AG08396 (cell line): ENCODE measurements at regions not wholly inside any gene's neighbourhood (a gene's known extent, or its start where the extent isn't known, plus 50 kb on each side); places are given as distances from the start of the nearest gene placed in this dataset.
"Not testable (repeated sequence)": the region's sequence is repeated elsewhere in the genome, so short reads cannot be mapped to it uniquely, and the experiment has no call there.

Source experiments
- DNase-seq: peaks from one replicate; pipeline ENCODE4 v3.0.0; 2012; ENCODE audit warnings: low spot score, mixed read lengths

DNA sequence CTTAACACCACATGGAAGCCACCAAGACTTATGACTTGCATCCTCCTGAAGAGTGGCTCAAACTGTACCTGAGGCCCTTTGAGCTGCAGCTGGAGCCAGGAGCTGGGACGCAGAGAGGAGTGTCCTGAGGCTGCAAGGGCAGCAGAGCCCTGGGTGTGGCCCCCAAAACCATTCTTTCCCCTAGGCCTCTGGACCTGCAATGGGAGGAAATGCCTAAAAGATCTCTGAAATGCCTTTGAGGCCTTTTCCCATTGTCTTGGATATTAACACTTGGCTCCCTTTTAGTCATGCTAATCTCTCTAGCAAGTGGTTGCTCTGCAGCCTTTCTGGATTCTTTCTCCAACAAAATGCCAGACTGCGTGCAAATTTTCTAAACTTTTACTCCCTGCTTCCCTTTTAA lies 156.1 kb downstream of the SLC38A4 start:
- no peak for DNase-seq

DNA sequence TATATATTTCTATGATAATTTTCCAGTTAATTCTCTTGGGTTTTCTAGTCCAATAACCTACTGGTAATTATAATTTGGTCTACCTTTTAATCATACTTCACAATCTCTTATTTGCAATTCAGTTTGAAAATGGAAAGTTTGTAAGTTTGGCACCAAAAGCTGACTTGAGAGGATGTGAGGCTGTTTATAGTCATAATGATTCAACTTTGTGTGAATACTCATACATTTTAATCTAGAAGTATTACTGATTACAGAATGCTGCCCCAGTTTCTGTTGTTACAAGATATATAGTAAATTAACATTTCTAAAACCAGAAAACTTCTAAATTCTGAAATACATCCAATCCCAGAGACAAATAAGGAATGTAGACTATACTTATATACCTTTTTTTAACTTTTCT lies 158.2 kb downstream of the SLC38A4 start:
- no peak for DNase-seq

DNA sequence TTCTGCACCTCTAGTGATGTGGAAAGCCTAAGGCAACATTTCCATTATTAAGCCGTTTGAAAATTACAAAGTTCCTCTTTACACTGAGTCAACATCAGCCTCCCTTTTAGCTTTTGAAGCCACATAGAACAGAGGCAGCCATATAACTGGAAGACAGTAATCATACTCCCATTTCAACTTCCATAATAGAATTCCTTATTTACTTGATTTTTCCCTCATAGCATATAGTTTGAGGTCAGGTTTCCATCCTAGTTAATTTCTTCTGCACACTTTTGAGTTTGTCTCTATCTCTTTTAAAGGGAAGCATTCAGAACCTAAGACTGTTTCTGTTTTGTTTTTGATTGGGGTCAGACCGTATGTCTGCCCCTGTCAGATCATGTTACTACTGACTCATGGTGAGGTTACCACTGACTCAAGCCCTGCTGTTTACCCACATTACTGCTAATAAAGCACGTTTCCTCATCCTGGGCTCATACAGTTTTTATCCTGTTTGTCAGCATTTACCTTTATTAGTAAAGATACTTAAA lies 161.0 kb downstream of the SLC38A4 start:
- DNase-seq = peak; percentile 79

DNA sequence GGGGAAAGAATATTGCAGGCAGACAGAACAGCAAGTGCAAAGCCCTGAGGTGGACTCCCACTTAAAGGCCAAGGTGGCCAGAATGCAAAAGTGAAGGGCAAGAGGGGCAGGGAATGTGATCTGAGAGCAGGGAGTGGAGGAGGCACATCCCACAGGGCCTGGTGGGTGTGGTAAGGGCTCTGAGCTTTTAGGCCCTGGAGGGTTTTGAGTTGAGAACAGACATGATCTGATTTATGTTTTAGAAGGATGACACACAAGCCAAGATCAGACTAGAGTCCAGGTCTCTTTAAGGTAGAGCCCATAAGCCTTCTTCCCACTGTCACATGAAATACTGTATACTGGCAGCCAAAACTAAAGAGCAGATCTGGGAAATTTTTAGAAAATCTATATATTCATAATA lies 162.5 kb downstream of the SLC38A4 start:
- DNase-seq = no peak

DNA sequence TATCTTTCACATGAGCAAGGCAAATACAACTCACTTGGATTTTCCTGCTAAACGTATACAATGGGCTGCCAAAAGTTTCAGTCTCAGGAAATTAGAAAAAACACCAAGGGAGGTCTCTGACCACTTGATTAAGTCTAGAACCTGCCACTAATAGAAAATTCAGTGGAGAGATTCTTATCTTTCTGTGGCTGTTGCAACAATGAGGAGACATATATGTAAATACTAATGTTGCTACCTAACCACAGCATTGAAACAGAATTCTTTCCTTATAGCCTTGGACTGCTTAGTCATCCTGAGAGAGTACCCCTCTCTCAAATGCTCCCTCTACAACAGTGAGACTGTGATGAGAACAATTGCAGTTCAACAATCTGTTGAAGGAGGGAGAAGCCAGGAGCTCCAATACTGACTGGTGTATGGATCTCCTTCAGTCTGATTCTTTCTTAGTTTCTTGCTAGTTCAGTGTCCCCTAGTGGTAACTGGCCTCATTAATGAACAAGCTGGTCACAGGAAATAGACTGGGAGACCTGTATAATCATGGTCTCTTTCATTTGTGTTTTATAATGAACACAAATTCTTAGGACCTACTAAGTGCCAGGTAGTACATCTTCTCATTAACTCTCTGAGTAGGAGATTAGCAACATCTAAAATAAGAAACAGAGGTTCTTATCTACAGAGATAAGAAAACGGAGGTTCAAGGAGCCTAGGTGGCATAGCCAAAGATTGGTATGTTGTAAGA lies 164.5 kb downstream of the SLC38A4 start:
- DNase-seq = peak; percentile 59

DNA sequence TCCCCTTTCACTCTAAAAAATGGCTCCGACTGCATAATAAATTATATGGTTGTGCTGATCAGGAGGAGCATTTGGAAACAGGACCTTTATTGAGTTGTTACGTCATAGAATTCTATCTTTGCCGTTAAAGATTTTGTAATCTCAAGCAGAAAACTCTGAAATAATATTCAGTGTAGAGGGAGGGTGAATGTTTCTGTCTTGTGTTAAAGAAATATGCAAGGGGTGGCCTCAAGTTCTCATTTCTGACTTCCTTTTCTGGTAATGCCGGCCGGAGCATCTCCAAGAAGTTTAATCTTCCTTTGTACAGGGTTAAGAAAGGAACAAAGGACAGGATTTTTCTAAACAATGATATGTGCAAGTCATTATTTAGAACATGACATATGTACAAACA lies 165.1 kb downstream of the SLC38A4 start:
- DNase-seq = no peak

DNA sequence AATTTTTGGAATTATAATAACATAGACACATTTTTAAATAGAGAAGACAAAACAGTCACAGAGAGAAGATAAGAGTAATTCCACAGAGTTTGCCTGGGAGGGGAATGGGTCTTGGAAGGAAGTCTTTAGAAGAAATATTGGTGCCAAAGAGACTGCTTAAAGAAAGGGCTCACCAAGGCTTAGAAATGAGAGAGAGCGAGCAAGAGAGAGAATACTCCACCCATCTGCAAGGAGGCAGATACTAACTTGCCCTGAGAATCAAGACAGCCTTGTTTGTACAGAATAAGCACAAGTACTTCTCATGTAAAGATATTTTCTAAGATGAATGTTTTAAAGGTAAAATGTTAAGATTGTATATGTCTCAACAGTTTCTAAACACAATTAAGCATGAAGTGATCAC lies 165.5 kb downstream of the SLC38A4 start:
- DNase-seq = no peak

DNA sequence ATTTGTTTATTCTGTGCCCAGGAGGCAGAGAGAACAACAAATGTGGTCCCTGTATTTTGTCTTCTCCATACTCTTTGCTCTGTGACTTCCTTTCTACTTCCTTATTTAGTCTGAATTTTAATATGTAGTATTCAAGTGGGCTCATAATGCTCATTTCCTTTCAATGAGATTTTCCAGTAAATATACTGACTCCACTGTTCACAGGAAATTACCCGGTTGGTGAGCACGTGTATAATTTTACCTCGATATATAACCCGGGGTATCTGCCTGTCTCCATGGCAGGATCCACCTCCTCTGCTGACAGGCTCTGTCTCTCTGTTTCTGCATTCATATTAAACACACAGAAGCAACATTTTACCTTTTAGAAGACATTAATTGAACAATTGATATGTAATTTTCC lies 166.0 kb downstream of the SLC38A4 start:
- no peak for DNase-seq

DNA sequence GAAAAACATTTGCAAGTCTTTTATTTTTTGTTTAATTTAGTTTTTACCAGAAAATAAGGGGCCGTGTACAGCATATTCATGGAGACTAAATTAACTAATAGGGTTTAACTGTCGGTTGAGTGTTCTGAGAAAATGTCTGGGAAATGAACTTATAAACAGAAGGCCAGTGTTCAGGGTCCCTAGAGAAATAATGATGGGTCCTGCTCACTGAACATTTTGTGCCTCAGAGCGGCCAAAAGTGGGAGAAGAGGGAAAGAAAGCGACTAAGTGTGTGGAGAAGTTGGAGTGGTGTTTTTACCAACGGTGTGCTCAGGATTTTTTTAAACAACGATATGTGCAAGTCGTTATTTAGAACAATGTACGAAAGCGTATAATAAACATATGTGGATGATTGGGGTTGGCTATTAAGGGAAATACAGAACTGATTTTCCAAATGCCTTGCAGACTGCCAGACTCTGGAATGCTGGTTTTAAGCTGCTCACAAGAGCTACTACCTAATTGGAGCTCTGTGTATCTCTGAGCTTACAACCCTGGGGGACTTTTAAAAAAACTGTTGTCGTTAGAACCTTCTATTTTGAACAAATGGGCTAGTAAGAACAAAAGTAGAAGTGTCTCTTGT lies 166.7 kb downstream of the SLC38A4 start:
- no peak for DNase-seq

DNA sequence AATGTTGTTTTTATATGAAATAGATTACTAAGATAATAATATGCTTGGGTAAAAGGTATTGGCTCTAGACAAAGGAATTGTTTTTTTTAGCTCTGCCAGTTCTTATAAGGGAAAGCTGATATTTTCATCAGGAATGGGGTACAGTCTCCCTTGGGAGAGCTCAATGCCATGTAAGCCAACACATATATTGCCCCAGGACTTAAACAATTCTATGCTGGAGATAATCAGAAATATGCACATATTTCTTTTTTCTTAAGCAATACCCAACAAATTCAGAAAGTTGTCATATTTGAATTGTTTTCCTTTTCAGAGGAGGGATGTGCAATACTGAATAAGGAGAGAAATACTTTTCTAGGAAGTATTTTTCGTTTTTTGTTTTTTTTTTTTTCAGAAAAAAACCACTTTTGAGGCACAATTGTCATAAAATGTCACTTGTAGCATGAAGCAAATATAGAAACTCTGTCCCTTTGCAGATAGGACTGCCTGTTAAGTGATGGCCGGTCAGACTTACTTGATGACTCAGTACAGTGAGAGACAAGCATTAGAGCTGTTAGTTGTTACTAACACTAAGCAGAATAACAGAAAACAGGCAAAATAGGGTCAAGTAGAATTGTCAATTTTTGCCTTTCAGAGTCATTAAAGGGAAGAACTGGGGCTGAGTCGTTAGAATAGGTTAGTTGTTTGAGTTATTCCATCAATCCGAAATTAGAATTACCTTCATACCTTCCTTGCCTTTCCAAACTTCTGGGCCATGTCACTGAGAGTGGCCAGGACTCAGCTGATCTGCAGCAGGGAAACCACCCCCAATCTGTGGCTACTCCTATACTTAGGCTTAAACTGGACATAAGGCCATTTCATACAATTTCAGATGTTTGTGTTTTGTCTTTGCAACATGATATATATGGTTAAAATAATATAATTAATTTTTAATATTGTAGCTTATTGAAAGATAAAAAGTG lies 168.1 kb downstream of the SLC38A4 start:
- no peak for DNase-seq

DNA sequence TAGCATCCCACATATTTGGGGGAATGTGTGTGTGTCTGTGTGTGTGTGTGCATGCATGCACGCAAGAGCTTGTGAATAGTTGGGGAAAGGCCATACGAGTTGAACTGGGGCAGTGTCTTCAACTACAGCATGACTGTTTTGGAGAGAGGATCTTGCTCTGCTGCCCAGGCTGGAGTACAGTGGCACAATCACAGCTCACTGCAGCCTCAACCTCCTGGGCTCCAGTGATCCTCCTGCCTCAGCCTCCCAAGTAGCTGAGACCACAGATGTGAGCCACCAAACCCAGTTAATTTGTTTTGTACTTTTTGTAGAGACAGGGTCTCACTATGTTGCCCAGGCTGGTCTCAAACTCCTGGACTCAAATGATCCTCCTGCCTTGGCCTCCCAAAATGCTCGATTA lies 169.8 kb downstream of the SLC38A4 start:
- DNase-seq = not testable (repeated sequence)

DNA sequence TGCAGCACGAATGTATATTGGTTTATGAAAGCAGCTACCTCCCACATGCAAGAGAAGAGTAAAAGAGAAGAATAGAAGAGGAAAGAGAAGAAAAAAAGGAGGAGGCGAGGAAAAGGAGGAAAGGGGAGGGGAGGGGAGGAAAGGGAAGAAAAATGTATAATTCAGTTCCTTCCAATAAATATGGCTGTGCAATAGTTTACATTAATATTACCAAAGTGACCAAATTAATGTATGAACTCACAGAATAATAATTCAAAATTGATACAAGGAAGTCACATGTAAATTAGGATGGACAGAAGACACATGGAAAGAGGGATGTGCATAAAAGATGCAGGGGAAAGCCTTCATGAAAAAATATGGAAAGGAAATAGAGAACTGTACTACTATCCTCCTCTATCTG lies 172.5 kb downstream of the SLC38A4 start:
- DNase-seq = no peak

DNA sequence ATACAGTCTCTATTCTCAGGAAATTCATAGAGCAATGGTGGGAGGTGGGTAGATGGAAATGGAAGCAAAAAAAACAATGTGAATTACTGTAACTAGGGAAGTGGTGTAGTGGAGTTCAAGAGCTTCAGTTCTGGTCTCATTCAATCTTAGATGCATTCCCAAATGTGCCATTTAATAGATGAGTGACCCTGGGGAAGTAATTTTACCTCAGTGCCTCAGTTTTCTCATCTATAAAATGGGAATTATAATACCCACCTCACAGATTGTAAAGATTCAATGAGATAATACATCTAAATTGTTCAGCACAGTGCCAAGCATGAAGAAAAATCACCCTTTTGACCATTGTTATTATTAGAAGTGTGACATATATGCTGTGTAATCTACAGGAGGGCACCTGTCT lies 173.1 kb downstream of the SLC38A4 start:
- DNase-seq = no peak

DNA sequence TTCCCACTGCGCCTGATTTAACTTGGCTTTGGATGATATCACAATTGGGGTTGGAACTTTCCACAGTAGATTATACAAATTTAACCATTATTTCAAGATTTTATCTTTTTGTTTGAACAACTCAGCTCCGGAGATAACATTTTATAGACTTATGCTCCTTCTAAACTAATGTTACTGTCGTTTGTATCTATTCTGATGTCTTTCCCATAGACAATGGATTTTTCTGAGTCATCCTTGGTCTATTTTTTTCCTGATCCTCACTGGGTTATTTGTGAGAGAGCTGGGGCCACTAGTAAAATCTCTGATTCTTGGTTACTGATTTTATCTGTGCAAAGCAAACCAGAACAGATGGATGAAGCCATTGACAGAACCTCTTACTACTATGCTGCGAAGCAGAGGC lies 175.1 kb downstream of the SLC38A4 start:
- no peak for DNase-seq

DNA sequence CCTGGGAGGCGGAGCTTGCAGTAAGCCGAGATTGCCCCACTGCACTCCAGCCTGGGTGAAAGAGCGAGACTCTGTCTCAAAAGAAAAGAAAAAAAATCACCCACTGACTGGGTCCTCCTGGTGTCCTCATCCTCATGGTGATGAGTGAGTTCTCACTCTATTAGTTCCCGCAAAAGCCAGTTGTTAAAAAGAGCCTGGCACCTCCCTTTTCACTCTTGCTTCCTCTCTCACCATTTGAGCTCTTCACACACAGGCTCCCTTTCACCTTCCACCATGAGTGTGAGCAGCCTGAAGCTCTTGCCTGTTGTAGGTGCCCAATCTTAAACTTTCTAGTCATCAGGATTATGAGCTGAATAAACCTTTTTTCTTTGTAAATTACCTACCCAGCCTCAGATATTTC lies 176.4 kb downstream of the SLC38A4 start:
- DNase-seq = no peak

DNA sequence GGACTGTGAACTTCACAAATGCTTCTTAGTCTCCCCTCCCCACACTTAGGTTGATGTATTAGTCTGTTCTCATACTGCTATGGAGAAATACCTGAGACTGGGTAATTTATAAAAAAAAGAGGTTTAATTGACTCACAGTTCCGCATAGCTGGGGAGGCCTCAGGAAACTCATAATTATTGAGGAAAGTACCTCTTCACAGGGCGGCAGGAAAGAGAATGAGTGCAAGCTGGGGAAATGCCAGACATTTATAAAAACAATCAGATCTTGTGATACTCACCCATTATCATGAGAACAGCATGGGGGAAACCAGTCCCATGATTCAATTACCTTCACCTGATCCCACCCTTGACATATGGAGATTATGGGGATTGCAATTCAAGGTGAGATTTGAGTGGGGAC lies 178.8 kb downstream of the SLC38A4 start:
- DNase-seq = no peak

DNA sequence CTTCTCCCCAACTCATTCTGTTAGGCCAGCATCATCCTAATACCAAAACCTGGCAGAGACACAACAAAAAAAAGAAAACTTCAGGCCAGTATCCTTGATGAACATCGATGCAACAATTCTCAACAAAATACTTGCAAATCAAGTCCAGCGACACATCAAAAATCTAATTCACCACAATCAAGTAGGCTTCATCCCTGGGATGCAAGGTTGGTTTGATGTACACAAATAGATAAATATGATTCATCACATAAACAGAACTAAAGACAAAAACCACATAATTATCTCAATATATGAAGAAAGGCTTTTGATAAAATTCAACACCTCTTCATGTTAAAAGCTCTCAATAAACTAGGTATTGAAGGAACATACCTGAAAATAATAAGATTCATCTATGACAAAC lies 184.1 kb downstream of the SLC38A4 start:
- not testable (repeated sequence) for DNase-seq

DNA sequence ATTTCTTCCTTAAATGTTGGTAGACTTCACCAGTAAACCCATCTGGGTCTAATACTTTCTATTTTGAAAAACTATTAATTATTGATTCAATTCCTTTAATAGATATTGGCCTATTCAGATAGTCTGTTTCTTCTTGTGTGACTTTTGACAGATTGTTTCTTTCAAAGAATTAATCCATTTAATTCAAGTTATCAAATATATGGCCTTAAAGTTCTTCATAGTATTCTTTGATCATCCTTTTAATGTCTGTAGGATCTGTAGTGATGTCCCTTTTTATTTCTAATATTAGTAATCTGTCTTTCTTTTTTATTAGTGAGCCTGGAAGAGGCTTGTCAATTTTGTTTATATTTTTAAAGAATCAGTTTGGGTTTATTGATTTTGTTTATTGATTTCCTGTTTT lies 190.0 kb downstream of the SLC38A4 start:
- no peak for DNase-seq

DNA sequence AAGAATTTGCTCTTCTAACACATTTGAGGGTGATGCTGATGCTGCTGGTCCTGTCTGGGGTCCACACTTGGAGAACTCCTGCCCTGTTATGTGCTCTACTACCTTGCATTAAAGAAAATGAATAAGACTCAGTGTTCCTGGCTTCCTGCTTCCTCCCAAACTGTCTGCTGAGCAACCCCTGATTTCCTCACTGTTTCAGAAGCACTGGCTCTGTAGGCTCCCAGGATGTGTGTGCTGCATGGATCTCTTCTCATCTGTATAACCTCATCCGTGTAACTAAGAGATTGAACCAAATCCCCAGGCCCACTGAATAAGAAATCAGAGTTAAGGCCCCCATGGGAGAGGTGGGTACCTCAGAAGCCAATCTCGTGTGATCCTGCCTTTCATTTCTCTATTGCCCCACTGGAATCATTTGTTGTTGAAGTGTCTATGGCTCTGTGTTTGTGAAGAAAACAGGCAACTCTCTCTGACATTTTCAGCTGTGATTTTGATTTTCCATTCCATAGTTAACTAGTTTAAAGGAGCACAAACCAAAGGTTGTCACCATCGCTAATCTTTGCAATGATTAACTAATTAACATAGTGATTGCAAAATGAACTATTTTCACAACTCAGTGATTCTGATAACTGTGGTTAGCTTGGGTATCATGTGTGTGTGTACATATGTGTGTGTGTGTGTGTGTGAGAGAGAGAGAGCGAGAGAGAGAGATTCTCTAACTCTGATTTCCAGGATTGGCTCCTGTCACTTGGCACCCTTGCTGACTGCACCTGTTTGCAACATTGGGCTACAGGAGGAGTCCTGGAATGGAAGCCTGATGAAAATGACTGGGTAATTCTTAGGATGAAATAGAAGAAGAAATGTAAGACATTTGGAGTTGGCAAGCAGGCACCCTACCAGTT lies 196.2 kb downstream of the SLC38A4 start:
- DNase-seq = no peak

DNA sequence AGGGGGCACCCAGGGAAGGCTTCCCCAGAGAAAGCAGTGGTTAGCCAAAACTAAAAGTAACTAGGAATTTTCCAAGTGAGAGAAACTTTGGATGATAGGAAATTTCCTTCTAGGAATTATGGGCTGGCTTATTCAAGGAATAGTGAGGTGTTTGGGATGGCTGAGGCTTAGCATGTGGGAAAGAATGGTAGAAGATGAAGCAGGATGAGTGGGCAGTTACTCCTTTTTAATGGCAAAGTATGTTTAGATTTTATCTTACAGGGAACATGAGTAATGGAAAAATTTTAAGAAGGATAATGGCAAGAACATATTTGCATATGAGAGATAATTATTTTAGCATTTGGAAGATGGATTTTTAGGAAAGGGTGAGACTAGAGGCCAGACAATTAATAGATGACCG lies 197.6 kb downstream of the SLC38A4 start:
- no peak for DNase-seq

DNA sequence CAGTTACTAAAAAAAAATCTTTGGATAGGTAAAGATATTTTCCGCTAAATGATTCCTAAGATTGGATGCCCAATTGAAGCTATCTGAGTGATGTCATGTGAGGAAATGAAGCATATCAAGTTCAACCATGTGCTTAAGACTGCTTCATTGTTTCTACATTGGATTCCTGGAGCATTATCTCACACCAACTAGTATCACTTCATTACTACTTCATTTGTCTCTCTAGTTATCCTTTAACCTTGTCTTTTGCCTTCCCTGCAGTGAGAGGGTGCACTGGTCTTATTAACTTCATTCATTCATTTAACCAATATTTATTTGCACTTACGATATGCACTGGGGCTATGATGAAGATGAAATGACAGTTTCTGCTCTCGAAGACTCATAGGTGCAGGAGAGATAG lies 198.1 kb downstream of the SLC38A4 start:
- DNase-seq = no peak

DNA sequence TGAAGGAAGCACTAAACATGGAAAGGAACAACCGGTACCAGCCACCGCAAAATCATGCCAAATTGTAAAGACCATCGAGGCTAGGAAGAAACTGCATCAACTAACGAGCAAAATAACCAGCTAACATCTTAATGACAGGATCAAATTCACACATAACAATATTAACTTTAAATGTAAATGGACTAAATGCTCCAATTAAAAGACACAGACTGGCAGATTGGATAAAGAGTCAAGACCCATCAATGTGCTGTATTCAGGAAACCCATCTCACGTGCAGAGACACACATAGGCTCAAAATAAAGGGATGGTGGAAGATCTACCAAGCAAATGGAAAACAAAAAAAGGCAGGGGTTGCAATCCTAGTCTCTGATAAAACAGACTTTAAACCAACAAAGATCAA lies 206.3 kb downstream of the SLC38A4 start:
- not testable (repeated sequence) for DNase-seq
